Anterior cingulate cortex (tissue), 58 donors: ENCODE measurements at regions not wholly inside any gene's neighbourhood (a gene's known extent, or its start where the extent isn't known, plus 50 kb on each side); places are given as distances from the start of the nearest gene placed in this dataset.
"Not testable (repeated sequence)": the region's sequence is repeated elsewhere in the genome, so short reads cannot be mapped to it uniquely, and the experiment has no call there.

Source experiments
- DNase-seq, 58 donors: peaks; one replicate each; lab custom pipeline; 2025; lab: John Stamatoyannopoulos, UW

DNA sequence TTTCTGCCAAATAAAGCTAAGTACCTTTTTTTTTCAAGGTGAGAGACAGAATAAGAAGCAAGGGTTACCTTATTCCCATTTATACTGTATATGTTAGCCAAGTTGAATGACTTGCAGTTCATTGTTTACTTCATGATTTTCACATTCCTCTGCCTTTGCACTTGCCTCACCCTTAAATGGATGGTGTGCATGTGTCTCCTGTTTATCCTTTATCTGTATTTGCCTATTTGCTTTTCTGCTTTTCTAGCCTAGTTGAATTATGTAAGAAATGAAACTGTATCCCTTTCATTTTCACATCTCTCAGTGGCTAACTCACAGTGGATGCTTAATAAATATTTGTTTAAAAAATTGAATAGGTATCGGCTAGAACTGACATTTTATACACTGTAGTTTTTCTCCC, 200.8 kb upstream of the ST8SIA4 start:
- DNase-seq: no peak

- no peak for DNase-seq
Observed at GRCh38 chr5:101102506-101102905, 199.4 kb upstream of the ST8SIA4 start.

DNA sequence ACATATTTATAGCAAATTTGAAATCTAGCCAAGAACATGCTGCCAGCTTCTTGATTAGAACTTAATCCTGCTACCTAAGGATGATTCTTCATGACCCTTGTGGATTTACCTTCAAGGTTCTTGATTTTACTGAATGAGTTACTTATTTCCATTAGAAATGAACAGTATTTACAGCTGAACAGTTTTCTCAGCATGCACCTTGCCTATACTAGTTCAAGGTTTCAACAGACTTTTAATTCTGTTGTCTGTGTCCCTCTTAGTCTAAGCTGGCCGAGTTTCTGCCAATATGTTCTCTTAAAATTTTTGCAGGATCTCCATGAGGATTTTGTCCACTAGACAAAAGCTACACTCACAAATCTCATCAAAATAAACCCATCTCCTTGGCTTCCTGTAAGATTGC, 188.8 kb upstream of the ST8SIA4 start:
- no peak for DNase-seq

DNA sequence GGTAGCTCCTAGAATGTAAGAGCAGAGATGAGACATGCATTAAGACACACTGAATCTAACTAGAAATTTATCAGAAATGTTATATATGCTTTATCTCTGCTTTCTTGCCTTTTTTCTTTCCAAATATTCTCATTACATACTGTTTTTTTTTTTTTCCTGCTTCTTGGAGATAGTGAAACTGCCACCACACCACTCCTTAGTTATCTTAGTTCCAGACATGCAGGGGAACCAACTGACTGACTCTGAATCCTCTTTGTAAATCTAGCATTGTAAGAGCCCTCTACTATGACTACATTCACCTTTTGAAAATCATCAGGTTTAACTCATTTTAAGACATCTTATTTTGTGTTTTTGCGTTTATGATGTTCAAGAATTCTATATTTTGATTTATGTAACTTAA, 181.3 kb upstream of the ST8SIA4 start:
- DNase-seq: no peak

DNA sequence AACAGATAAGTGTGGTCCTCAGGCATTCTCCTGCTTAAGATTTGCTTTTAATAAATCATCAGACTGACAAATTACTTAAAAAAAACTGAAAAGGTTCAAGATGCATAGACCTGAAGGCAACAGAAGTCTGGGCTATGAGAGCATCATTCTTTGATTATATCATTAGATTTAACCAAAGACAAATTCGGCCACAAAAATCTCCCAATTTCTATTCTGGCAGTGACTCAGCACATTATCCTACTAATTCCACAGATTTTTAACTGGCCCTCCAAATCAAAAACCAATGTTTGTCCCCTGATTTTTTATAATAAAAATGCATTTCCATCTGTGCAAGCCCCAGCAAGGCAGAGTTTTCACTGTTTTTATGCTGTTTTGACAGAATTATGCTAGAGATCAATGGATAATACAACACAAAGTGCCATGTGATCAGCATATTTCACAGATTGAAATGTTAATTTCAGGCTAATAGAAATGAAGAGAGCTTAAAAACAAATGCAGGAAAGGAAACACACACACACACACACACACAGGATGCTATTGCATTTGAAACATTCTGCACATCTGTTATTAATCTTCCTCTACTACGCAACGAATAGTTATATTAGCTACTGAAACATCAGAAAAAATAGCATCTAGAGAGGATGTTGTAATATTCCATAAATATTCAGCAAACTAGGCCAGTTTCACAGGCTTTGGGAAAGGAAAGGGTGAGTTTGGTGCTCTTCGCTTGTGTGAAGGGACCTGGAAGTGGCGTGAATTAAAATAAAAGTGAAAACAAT, 177.6 kb upstream of the ST8SIA4 start:
- DNase-seq: no peak

- no peak for DNase-seq
Observed at GRCh38 chr5:101068298-101068697, 165.2 kb upstream of the ST8SIA4 start.

GRCh38 chr5:101067429-101067828, 164.3 kb upstream of the ST8SIA4 start:
- no peak for DNase-seq

GRCh38 chr5:101062902-101063301, 159.8 kb upstream of the ST8SIA4 start:
- DNase-seq: no peak

GRCh38 chr5:101047181-101047580, 144.1 kb upstream of the ST8SIA4 start:
- no peak for DNase-seq

- no peak for DNase-seq
Observed at GRCh38 chr5:101045689-101046088, 142.6 kb upstream of the ST8SIA4 start.

- DNase-seq: not testable (repeated sequence)
Observed at GRCh38 chr5:101040002-101040401, 136.9 kb upstream of the ST8SIA4 start.

DNA sequence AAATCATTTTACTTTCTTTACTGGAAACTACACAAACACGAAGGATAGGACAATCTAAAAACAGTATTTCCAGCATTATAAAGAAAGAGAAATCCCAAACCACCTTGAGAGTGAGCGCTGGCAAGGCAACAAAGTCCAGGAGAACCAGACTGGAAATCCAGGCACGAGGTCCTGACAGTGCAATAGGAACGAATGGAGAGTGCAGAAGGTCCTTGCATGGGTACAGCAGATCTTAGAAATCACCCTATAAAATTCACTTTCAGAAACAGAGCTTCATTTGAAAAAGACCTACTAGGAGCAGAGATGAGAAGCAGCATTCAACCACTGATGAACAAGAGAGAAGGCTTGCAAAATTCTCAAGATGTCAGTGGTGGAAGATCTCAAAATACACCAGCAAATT, 133.7 kb upstream of the ST8SIA4 start:
- DNase-seq: no peak

GRCh38 chr5:101035425-101035824, 132.3 kb upstream of the ST8SIA4 start:
- no peak for DNase-seq

- no peak for DNase-seq
Observed at GRCh38 chr5:101024299-101024698, 121.2 kb upstream of the ST8SIA4 start.

GRCh38 chr5:101018299-101018698, 115.2 kb upstream of the ST8SIA4 start:
- DNase-seq: no peak

DNA sequence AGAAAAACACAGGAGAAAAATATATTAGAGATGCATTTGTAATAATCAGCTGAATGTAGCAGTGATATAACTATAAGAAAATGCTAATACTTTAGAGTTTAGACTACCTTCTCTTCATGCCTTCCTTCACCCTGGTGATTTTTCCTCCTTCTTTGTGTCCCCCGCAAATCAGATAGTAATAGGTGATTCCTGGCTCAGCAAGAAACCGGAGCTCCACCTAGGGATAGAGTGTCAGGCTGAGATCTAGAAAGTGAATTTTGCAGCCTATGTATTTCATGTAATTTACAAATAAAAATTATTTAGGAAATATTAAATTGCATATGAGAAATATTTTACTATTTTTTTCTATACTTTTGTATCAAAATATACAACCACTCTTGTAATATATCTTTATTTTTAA, 109.8 kb upstream of the ST8SIA4 start:
- DNase-seq: no peak

GRCh38 chr5:101009758-101010519, 106.9 kb upstream of the ST8SIA4 start:
- no peak for DNase-seq

GRCh38 chr5:100992354-100992753, 89.3 kb upstream of the ST8SIA4 start:
- DNase-seq: no peak

DNA sequence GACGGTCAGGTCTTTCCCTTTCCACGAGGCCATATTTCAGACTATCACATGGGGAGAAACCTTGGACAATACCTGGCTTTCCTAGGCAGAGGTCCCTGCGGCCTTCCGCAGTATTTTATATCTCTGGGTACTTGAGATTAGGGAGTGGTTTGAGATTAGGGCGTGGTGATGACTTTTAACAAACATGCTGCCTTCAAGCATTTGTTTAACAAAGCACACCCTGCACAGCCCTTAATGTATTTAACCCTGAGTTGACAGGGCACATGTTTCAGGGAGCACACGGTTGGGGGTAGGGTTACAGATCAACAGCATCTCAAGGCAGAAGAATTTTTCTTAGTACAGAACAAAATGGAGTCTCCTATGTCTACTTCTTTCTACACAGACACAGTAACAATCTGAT, 80.5 kb upstream of the ST8SIA4 start:
- not testable (repeated sequence) for DNase-seq

GRCh38 chr5:100974082-100974481, 71.0 kb upstream of the ST8SIA4 start:
- DNase-seq: no peak

- DNase-seq: no peak
Observed at GRCh38 chr5:100970646-100971255, 67.7 kb upstream of the ST8SIA4 start.

DNA sequence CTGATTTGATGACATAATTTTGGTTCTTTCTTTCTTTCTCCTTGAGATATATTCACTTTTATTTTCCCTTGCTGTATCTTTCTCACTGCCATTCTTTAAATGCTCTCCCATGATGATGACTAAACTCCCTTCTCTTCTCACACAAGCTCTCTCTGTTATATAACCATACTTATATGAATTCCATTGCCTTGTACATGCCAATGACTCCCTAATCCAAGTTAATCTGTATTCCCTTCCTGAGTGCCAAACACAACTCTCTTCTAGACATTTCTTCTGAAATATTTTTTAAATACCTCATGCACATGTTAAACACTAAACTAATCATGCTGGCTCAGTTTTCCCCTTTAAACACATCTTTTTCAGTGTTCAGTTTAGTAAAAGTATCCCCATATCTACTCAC, 62.2 kb upstream of the ST8SIA4 start:
- no peak for DNase-seq
